Stimulated activated CD8-positive, alpha-beta memory T cell treated with anti-CD3 and anti-CD28 coated beads, Interleukin-7, amount 100 ng/mL, for 48 hours (primary cell): ENCODE measurements at regions not wholly inside any gene's neighbourhood (a gene's known extent, or its start where the extent isn't known, plus 50 kb on each side); places are given as distances from the start of the nearest gene placed in this dataset.
"Not testable (repeated sequence)": the region's sequence is repeated elsewhere in the genome, so short reads cannot be mapped to it uniquely, and the experiment has no call there.

Source experiments
- DNase-seq, 2 donors: peaks; one replicate each; pipeline ENCODE4 v3.0.0-alpha.2; 2020; ENCODE audit warnings: low read depth in 1 of 2; ENCODE audit errors: extremely low read depth in 1 of 2

- DNase-seq = no peak
Observed at GRCh38 chrX:46367491-46367890, 177.7 kb downstream of the ZNF674 start.

- DNase-seq = no peak
Observed at GRCh38 chrX:46366381-46367207, 178.6 kb downstream of the ZNF674 start.

GRCh38 chrX:46354481-46354880 is 190.7 kb downstream of the ZNF674 start:
- DNase-seq = no peak

GRCh38 chrX:46341767-46342322 is 203.4 kb downstream of the ZNF674 start:
- no peak for DNase-seq

GRCh38 chrX:46340696-46341095 is 204.5 kb downstream of the ZNF674 start:
- DNase-seq = no peak

- DNase-seq = no peak
Observed at GRCh38 chrX:46333550-46333949, 211.7 kb downstream of the ZNF674 start.

- no peak for DNase-seq
Observed at GRCh38 chrX:46330981-46331380, 214.2 kb downstream of the ZNF674 start.

- no peak for DNase-seq
Observed at GRCh38 chrX:46330513-46330912, 214.7 kb downstream of the ZNF674 start.

- DNase-seq = no peak
Observed at GRCh38 chrX:46328133-46328532, 217.1 kb downstream of the ZNF674 start.

GRCh38 chrX:46327566-46328115 is 217.6 kb downstream of the ZNF674 start:
- DNase-seq = no peak

- no peak for DNase-seq
Observed at GRCh38 chrX:46326161-46326560, 219.1 kb downstream of the ZNF674 start.

- DNase-seq = peak; percentile 13 to 58
Observed at GRCh38 chrX:46325312-46325877, 219.8 kb downstream of the ZNF674 start.

- DNase-seq = no peak
Observed at GRCh38 chrX:46324166-46324565, 221.1 kb downstream of the ZNF674 start.

GRCh38 chrX:46322929-46323328 is 222.3 kb downstream of the ZNF674 start:
- DNase-seq = not testable (repeated sequence)

- no peak for DNase-seq
Observed at GRCh38 chrX:46321676-46322075, 223.5 kb downstream of the ZNF674 start.

- DNase-seq = no peak
Observed at GRCh38 chrX:46319750-46320149, 225.5 kb downstream of the ZNF674 start.

- no peak for DNase-seq
Observed at GRCh38 chrX:46318551-46318950, 226.7 kb downstream of the ZNF674 start.

GRCh38 chrX:46317163-46317562 is 228.1 kb downstream of the ZNF674 start:
- no peak for DNase-seq

- DNase-seq = no peak
Observed at GRCh38 chrX:46311581-46312120, 233.6 kb downstream of the ZNF674 start.

GRCh38 chrX:46310815-46311497 is 234.3 kb downstream of the ZNF674 start:
- DNase-seq = no peak

- no peak for DNase-seq
Observed at GRCh38 chrX:46308110-46308509, 237.1 kb downstream of the ZNF674 start.
